ENCODE measurements at regions not wholly inside any gene's neighbourhood (a gene's known extent, or its start where the extent isn't known, plus 50 kb on each side); places are given as distances from the start of the nearest gene placed in this dataset.

GRCh38 chr10:60728056-60728455 lies 50.2 kb upstream of the CDK1 start:
- DNase-seq, result no peak

DNA sequence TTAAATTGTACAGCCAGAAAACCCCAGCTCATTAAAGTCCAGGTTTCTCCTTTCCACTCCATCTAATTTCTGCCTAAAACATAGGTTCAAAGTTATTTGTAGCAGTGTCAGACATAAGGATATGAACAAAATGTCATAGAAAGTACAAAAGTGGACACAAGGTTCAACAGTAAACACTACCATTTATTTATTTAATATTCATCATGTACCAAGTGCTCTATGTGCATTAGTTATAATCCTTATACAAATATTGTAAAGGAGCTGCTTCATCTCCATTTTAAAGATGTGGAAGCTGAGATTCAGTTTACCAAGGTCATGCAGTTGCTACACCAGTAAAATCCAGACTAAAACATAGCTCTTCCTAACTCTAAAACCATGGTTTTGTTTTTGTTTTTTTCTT lies 52.0 kb upstream of the CDK1 start:
- DNase-seq, result no peak

GRCh38 chr10:60722623-60723022 lies 55.7 kb upstream of the CDK1 start:
- DNase-seq, result no peak

- DNase-seq, result no peak
These were observed 58.6 kb upstream of the CDK1 start for GRCh38 chr10:60719721-60720120.

DNA sequence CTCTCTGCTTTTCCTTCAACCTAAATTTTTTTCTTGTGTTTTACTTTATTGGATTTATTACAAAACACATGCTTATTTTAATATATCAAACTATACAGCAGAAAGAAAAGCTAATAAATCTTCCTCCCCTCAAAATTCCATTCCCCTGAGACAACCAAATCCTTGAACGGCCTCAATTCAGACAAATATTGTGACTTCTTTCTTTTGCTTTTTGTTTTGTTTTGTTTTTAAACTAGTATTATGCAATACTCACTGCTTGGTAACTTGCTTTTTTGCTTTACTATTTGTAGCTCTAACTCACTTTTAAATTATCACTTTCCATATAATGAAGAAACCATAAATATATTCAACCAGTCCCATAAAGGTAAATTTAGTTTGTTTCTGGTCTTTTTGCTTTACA lies 59.4 kb upstream of the CDK1 start:
- DNase-seq, result no peak

- DNase-seq, result no peak
These were observed 60.4 kb upstream of the CDK1 start for GRCh38 chr10:60717852-60718251.

DNA sequence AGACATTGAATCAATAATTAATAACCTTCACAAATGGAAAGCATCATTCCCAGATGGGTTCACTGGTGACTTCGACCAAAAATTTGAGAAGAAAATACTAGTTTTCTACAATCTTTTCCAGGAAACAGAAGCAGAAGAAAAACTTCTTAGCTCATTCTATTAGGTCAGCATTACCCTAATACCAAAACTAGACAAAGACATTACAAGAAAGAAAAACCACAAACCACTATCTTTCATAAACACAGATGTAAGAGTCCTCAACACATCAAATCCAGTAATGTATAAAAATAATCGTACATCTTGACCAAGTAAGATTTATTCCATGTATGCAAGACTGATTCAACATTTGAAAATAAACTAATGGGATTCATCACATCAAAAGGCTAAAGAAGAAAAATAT lies 64.0 kb upstream of the CDK1 start:
- DNase-seq, result no peak

GRCh38 chr10:60711496-60711895 lies 66.8 kb upstream of the CDK1 start:
- DNase-seq, result no peak

DNA sequence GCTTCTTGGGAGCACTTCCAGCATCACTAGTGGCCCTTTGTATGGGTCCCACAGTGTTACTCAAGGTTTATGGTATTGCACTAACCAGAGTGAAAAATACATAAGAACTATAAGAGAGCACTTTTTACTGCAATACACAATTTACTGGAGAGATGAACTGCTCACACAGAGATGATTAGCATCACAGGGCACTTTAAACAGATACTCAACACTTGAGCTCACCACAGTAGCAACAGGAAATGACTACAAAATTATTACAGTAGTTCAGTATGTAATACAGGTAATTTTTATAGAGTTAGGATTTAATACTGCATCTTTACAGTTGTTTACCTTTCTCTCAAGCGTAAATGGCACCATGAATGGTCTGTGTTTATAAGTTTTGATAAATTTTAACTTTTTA lies 68.2 kb upstream of the CDK1 start:
- DNase-seq, result no peak

GRCh38 chr10:60708666-60709065 lies 69.6 kb upstream of the CDK1 start:
- DNase-seq, result no peak

DNA sequence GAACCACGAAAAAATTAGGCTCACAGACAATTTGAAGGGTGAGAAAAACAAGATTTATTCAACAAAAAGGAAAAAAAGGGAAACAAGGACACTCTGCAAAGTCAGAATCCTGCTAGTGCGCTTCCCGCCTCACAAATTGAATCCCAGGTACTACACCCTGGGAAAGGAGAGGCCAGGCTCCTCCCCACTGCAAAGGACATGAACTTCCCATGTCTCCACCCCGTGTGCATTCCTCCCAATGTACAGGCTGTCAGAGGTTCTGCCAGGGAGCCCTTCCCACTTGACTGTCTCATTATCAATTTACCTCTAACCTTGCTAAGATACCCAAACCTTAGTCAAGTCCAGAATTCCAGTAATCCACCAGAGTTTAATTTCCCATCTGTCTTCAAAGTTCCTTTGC lies 70.4 kb upstream of the CDK1 start:
- no peak for DNase-seq

- no peak for DNase-seq
These were observed 72.1 kb upstream of the CDK1 start for GRCh38 chr10:60706146-60706545.

DNA sequence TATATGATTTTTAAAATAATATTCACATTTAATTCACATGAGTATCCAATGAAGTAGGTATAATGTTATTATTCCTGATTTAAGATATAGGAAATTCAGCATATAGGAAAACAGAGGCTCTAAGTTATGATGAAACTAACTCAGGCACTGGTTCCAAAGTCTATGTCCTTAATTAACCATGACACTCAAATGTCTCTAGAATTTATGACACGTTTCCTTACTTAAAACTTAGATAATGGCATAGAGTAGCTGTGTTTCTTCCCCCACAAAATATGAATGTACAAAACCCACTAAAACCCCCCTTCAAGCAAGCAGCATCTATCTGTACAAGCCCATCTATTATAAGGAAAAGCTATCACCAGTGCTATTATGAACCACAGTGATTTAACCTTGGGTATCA lies 72.9 kb upstream of the CDK1 start:
- DNase-seq, result no peak

DNA sequence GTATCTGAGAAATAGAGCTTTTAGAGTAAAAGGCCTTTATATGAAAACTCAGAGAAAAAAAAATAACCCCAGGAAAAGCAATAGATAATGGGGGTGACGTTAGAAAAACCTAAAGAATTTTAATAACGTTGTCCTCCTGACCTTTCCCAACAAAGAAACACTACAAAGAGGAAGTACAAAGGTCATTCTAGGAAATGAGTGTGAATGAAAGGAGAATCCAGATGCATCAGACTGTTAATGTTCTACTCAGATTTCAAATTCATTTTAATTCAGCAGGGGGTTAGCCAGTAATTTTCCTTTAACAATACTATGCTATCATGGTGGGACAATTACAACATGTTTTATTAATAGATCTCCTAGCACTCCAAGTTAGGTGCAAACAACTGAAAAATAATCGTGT lies 73.8 kb upstream of the CDK1 start:
- no peak for DNase-seq

- DNase-seq, result no peak
These were observed 74.8 kb upstream of the CDK1 start for GRCh38 chr10:60703266-60704041.

- no peak for DNase-seq
These were observed 90.6 kb upstream of the CDK1 start for GRCh38 chr10:60687679-60688078.

GRCh38 chr10:60684091-60684490 lies 94.2 kb upstream of the CDK1 start:
- no peak for DNase-seq

GRCh38 chr10:60681103-60681502 lies 97.2 kb upstream of the CDK1 start:
- DNase-seq, result no peak

- DNase-seq, result no peak
These were observed 98.8 kb upstream of the CDK1 start for GRCh38 chr10:60679388-60679990.

DNA sequence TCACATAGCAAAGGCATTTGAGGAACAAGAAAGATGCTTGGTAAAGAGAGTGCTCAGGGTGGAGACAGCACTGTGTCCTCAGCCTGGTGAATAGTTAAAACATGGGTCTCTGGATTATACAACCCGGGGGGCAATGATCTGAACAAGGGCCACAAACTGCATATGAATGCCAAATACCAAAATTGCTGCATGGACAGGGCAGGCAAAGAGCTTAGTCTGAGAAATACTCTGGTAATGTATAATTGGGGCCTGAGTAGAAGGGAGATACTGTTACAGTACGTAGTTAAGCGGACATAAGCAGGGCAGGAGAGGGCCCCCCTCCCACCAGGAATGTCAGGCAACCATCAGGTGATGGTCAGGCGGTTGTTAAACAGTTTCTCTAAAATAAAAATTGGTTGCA lies 99.3 kb upstream of the CDK1 start:
- no peak for DNase-seq

GRCh38 chr10:60677531-60678129 lies 100.6 kb upstream of the CDK1 start:
- DNase-seq, result no peak

GRCh38 chr10:60675236-60675635 lies 103.0 kb upstream of the CDK1 start:
- DNase-seq, result no peak

DNA sequence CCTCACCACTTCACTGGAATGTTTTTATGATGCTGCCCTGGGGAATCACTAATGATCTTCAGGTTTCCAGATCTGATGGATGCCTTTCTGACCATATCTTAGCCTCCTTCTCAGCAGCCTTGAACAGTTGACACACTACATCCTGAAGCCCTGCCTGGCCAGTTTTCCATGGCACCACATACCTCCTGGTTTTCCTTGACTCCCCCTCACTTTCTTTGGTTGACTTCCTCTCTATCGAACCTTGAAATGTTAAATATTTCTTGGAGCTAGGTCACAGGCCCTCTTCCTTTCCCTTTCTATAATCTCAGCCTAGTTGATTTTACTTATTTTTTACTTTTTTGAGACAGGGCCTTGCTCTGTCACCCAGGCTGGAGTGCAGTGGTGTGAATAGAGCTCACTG lies 108.8 kb upstream of the CDK1 start:
- DNase-seq, result no peak

DNA sequence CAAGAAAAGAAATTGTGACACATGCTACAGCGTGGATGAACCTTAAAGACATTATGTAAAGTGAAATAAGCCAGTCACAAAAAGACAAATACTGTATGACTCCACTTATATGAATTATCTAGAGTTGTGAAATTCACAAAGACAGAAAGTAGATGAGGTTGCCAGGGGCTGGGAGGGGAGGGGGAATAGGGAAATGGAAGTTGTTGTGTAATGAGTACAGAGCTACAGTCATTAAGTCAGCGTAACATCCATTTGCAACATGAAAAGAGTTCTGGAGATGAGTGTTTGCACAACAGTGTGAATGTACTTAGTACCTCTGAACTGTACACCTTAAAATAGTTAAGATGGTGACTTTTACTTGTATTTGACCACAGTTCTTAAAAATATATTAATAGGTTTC lies 112.1 kb upstream of the CDK1 start:
- no peak for DNase-seq

Measured in occipital lobe (tissue), 1 donor.